CD4-positive, CD25-positive, alpha-beta regulatory T cell (primary cell): ENCODE measurements at regions not wholly inside any gene's neighbourhood (a gene's known extent, or its start where the extent isn't known, plus 50 kb on each side); places are given as distances from the start of the nearest gene placed in this dataset.

Experiments used
- ATAC-seq, 2 donors: fragments of 150-1000 bp; cut with Tn5 transposase; one replicate each; pipeline ENCODE4 v1.10.0; 2021; ENCODE audit warnings: low read depth in 2 of 2, moderate number of reproducible peaks in 2 of 2, moderate library complexity in 1 of 2
- DNase-seq, 3 donors: peaks; one replicate each; pipeline versions ENCODE4 v3.0.0 to v3.0.0-alpha.2; 2012 to 2022; ENCODE audit warnings: mixed read lengths in 1 of 3
- H3K27ac ChIP-seq: one replicate; pipeline ENCODE4 v1.7.0; 2013; ENCODE audit warnings: mild to moderate bottlenecking, low read length; ENCODE audit not compliant: insufficient read depth, poor library complexity, severe bottlenecking
- H3K27me3 ChIP-seq: one replicate; pipeline ENCODE4 v1.7.0; 2013; ENCODE audit warnings: low read length; ENCODE audit not compliant: control insufficient read depth, insufficient read depth
- H3K36me3 ChIP-seq: one replicate; pipeline ENCODE4 v1.7.0; 2013; ENCODE audit warnings: mild to moderate bottlenecking, low read length, moderate library complexity; ENCODE audit not compliant: control insufficient read depth, insufficient read depth
- H3K4me1 ChIP-seq: 2 replicates; pipeline ENCODE4 v1.7.0; 2013; ENCODE audit warnings: mild to moderate bottlenecking, low read length; ENCODE audit not compliant: insufficient read depth, control insufficient read depth, poor library complexity, severe bottlenecking
- H3K4me3 ChIP-seq: one replicate; pipeline ENCODE4 v1.7.0; 2013; ENCODE audit warnings: low read depth, mild to moderate bottlenecking, low read length, moderate library complexity
- H3K9me3 ChIP-seq, 2 experiments: 1 replicate in 1 of 2; 2 replicates in 1 of 2; pipeline ENCODE4 v1.7.0; 2013; ENCODE audit warnings: low read length in 2 of 2, mild to moderate bottlenecking in 1 of 2, moderate library complexity in 1 of 2; ENCODE audit not compliant: control insufficient read depth in 2 of 2
- H3K27ac Mint-ChIP-seq, 3 donors: one replicate each; pipeline ENCODE4 v1.8.0; 2020 to 2022; ENCODE audit warnings: mild to moderate bottlenecking in 3 of 3, mixed read lengths in 3 of 3, moderate library complexity in 2 of 3
- H3K27me3 Mint-ChIP-seq: one replicate; pipeline ENCODE4 v1.8.0; 2022; ENCODE audit warnings: mild to moderate bottlenecking, mixed read lengths
- H3K36me3 Mint-ChIP-seq: one replicate; pipeline ENCODE4 v1.8.0; 2020; ENCODE audit warnings: mixed read lengths
- H3K4me1 Mint-ChIP-seq, 4 donors: one replicate each; pipeline ENCODE4 v1.8.0; 2020 to 2022; ENCODE audit warnings: mixed read lengths in 4 of 4, mild to moderate bottlenecking in 1 of 4
- H3K4me3 Mint-ChIP-seq, 4 donors: one replicate each; pipeline ENCODE4 v1.8.0; 2020 to 2022; ENCODE audit warnings: mild to moderate bottlenecking in 4 of 4, mixed read lengths in 4 of 4, moderate library complexity in 3 of 4
- H3K9me3 Mint-ChIP-seq, 7 donors: one replicate each; pipeline ENCODE4 v1.8.0; 2020 to 2022; ENCODE audit warnings: mixed read lengths in 7 of 7, mild to moderate bottlenecking in 3 of 7, moderate library complexity in 2 of 7

DNA sequence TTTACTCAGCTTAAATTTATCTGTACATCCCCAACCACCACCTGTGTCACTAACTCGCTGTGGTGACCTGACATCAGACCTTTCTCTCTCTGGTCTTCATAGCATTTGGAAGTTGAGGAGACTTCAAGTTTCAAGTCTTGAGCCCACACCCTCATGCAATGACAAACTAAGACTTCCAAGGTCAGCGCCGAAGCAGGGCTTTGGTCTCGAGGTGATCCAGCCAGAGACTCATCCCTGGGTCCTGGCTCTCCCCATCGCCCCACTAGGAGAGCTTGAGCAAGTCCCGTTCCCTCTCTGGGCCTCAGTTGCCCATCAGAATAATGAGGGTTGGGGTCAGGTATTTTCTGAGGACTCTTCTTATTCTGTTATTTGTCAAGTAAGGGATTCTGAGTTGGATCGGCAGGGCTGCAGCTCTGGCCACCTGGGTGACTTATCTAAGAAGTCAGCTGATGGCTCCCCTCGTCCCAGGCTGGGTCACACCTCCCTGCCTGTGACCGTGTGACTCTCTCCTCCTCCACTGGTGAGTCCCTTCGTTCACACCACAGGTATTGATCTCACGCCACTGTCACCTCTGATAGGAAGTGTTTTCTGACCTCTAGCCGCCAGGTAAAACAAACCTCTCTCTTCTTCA is 143.7 kb upstream of the RUNX3 start:
- Histone ChIP-seq H3K4me3 (no peak overlapping the region), H3K4me1 (no peaks in the 10 kb centered on the region), H3K27me3 (no peaks in the 10 kb centered on the region), H3K9me3 (peaks cover 8 to 9% of the 10 kb centered on the region in 2 experiments), H3K36me3 (no peaks in the 10 kb centered on the region), H3K27ac (no peak overlapping the region)
- peaks cover 11% of the 10 kb centered on the region for H3K27me3 Mint-ChIP-seq
- ATAC-seq (no peak), DNase-seq (no peak)
- H3K36me3 Mint-ChIP-seq = peaks cover 3% of the 10 kb centered on the region
- no peaks in the 10 kb centered on the region for H3K4me1 Mint-ChIP-seq
- H3K4me3 Mint-ChIP-seq = no peak overlapping the region
- H3K27ac Mint-ChIP-seq = peak overlapping the region in 1 of 3 donors; percentile 20
- H3K9me3 Mint-ChIP-seq = peaks cover 0 to 15% (median 5%) of the 10 kb centered on the region in 7 donors

DNA sequence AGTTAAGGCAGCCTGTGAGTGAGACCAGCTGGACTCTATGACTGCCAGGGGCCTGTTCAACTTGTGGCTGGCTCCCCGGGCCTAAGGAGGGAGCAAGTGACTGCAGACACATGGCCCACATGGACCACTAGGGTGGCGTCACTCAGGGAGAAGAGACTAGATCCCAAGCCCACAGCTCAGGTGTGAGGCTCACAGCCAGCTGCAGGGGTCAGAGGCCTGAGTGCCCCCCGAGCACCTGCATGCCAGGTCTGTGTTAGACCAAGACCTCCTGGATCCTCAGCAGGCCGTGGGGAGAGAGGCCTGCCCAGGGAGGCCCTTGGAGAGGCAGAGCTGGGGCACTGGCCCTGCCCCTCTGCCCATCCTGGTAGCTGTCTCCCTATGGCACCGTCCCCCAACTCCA is 142.4 kb upstream of the RUNX3 start:
- H3K27ac Mint-ChIP-seq = no peak overlapping the region

DNA sequence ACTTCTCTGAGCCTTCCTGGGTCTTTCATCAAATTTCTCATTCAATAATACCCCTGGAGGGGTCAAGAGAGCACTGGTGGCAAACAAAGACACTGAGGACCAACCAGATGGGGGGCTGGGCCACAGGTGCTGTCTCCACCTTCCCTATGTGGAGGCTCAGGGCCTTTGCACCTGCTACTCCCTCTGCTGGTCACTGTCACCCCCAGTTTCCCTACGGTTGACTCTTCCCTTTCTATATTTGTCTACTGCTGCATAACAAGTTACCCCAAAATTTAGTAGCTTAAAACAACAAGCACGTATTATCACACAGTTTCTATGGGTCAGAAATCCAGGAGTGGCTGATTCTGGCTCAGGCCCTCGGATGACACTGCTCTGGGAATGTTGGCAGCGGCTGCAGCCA is 138.8 kb upstream of the RUNX3 start:
- no peaks in the 10 kb centered on the region for H3K27me3 ChIP-seq
- ATAC-seq = peak in 1 of 2 donors; percentile 38
- no peaks in the 10 kb centered on the region for H3K9me3 ChIP-seq
- Mint-ChIP-seq H3K9me3 (no peaks in the 10 kb centered on the region), H3K27me3 (peaks cover 7% of the 10 kb centered on the region), H3K27ac (no peak overlapping the region), H3K4me1 (no peaks in the 10 kb centered on the region), H3K36me3 (no peaks in the 10 kb centered on the region), H3K4me3 (no peak overlapping the region)
- no peaks in the 10 kb centered on the region for H3K36me3 ChIP-seq
- no peak overlapping the region for H3K4me3 ChIP-seq
- H3K27ac ChIP-seq = no peak overlapping the region
- peak in 1 of 3 donors; percentile 47 for DNase-seq
- no peaks in the 10 kb centered on the region for H3K4me1 ChIP-seq

More for the DNA sequence above, 142.4 kb upstream of the RUNX3 start:
- no peaks in the 10 kb centered on the region for H3K4me1 Mint-ChIP-seq
- Histone ChIP-seq H3K27me3 (no peaks in the 10 kb centered on the region), H3K4me3 (no peak overlapping the region), H3K9me3 (peaks cover 5 to 7% of the 10 kb centered on the region in 2 experiments), H3K36me3 (no peaks in the 10 kb centered on the region), H3K4me1 (no peaks in the 10 kb centered on the region), H3K27ac (no peak overlapping the region)
- no peak for DNase-seq
- peaks cover 3% of the 10 kb centered on the region for H3K36me3 Mint-ChIP-seq
- H3K4me3 Mint-ChIP-seq = no peak overlapping the region
- no peak for ATAC-seq
- peaks cover 15% of the 10 kb centered on the region for H3K27me3 Mint-ChIP-seq
- peaks cover 0 to 14% (median 5%) of the 10 kb centered on the region in 7 donors for H3K9me3 Mint-ChIP-seq

- Mint-ChIP-seq H3K9me3 (no peaks in the 10 kb centered on the region), H3K4me1 (no peaks in the 10 kb centered on the region), H3K4me3 (no peak overlapping the region), H3K36me3 (no peaks in the 10 kb centered on the region), H3K27ac (no peak overlapping the region), H3K27me3 (peaks cover 7% of the 10 kb centered on the region)
- Histone ChIP-seq H3K36me3 (no peaks in the 10 kb centered on the region), H3K4me3 (no peak overlapping the region), H3K9me3 (no peaks in the 10 kb centered on the region), H3K4me1 (no peaks in the 10 kb centered on the region), H3K27ac (no peak overlapping the region), H3K27me3 (no peaks in the 10 kb centered on the region)
- ATAC-seq (no peak), DNase-seq (no peak)
Observed at GRCh38 chr1:25068316-25068715, 138.2 kb upstream of the RUNX3 start.

- DNase-seq = no peak
- ATAC-seq = no peak
- H3K36me3 ChIP-seq = no peaks in the 10 kb centered on the region
- Mint-ChIP-seq H3K27ac (no peak overlapping the region), H3K9me3 (no peaks in the 10 kb centered on the region), H3K27me3 (peaks cover 7% of the 10 kb centered on the region), H3K36me3 (no peaks in the 10 kb centered on the region), H3K4me3 (no peak overlapping the region), H3K4me1 (no peaks in the 10 kb centered on the region)
- H3K27ac ChIP-seq = no peak overlapping the region
- no peaks in the 10 kb centered on the region for H3K27me3 ChIP-seq
- no peak overlapping the region for H3K4me3 ChIP-seq
- no peaks in the 10 kb centered on the region for H3K4me1 ChIP-seq
- H3K9me3 ChIP-seq = no peaks in the 10 kb centered on the region
Observed at GRCh38 chr1:25067518-25068251, 137.6 kb upstream of the RUNX3 start.

GRCh38 chr1:25066731-25067517 is 136.8 kb upstream of the RUNX3 start:
- no peaks in the 10 kb centered on the region for H3K27me3 ChIP-seq
- ATAC-seq = no peak
- H3K27ac ChIP-seq = no peak overlapping the region
- Mint-ChIP-seq H3K4me3 (no peak overlapping the region), H3K4me1 (no peaks in the 10 kb centered on the region), H3K27me3 (peaks cover 4% of the 10 kb centered on the region), H3K36me3 (no peaks in the 10 kb centered on the region), H3K27ac (peak overlapping the region in 1 of 3 donors; percentile 69), H3K9me3 (no peaks in the 10 kb centered on the region)
- H3K4me3 ChIP-seq = no peak overlapping the region
- no peak for DNase-seq
- H3K4me1 ChIP-seq = no peaks in the 10 kb centered on the region
- no peaks in the 10 kb centered on the region for H3K9me3 ChIP-seq
- no peaks in the 10 kb centered on the region for H3K36me3 ChIP-seq

DNA sequence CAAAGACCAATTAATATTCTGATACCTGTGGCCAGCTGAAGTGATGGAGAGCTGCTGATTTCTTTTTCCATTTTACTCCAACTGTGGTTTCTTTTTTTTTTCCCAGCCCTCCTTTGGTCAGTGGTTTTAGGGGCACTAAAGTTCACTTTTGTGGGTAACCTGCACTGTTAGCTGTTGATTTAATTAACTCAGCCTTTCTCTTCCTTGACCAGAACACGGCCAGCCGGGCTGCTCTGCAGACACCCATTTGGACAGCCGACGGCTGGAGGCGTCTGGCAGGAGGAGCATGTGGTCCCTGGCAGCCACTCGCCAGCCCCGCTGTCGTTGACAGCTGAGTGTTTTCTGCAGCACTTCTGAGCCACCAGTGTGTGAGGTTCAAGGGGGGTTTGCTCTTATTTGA is 136.2 kb upstream of the RUNX3 start:
- Mint-ChIP-seq H3K4me3 (no peak overlapping the region), H3K4me1 (no peaks in the 10 kb centered on the region), H3K27ac (no peak overlapping the region), H3K27me3 (peaks cover 4% of the 10 kb centered on the region), H3K9me3 (no peaks in the 10 kb centered on the region), H3K36me3 (no peaks in the 10 kb centered on the region)
- H3K4me3 ChIP-seq = no peak overlapping the region
- DNase-seq (no peak), ATAC-seq (no peak)
- no peaks in the 10 kb centered on the region for H3K4me1 ChIP-seq
- H3K9me3 ChIP-seq = no peaks in the 10 kb centered on the region
- H3K27me3 ChIP-seq = no peaks in the 10 kb centered on the region
- no peaks in the 10 kb centered on the region for H3K36me3 ChIP-seq
- no peak overlapping the region for H3K27ac ChIP-seq
